ENCODE measurements at regions not wholly inside any gene's neighbourhood (a gene's known extent, or its start where the extent isn't known, plus 50 kb on each side); places are given as distances from the start of the nearest gene placed in this dataset.

- no peak for DNase-seq
Measured at GRCh38 chr7:114857605-114858004, 64.3 kb upstream of the MDFIC start.

- DNase-seq, result no peak
Measured at GRCh38 chr7:114859477-114859876, 62.4 kb upstream of the MDFIC start.

- no peak for DNase-seq
Measured at GRCh38 chr7:114860206-114860605, 61.7 kb upstream of the MDFIC start.

- DNase-seq, result no peak
Measured at GRCh38 chr7:114862406-114862805, 59.5 kb upstream of the MDFIC start.

- DNase-seq, result no peak
Measured at GRCh38 chr7:114864278-114864677, 57.6 kb upstream of the MDFIC start.

GRCh38 chr7:114865564-114865963, 56.3 kb upstream of the MDFIC start:
- DNase-seq, result peak in 1 of 14 donors; percentile 2

All from C1 segment of cervical spinal cord (tissue), 14 donors.